ENCODE measurements at regions not wholly inside any gene's neighbourhood (a gene's known extent, or its start where the extent isn't known, plus 50 kb on each side); places are given as distances from the start of the nearest gene placed in this dataset.

- TF ChIP-seq POLR2A (IDR thresholded peaks at IDR 0.05; ENCODE audit: low read length) (no peak), GATA1 (IDR thresholded peaks at IDR 0.05; ENCODE audit: low read depth, low read length) (no peak)
These were observed 103.8 kb upstream of the SMIM21 start for GRCh38 chr18:75531212-75531850.
